ENCODE measurements at regions not wholly inside any gene's neighbourhood (a gene's known extent, or its start where the extent isn't known, plus 50 kb on each side); places are given as distances from the start of the nearest gene placed in this dataset.

DNA sequence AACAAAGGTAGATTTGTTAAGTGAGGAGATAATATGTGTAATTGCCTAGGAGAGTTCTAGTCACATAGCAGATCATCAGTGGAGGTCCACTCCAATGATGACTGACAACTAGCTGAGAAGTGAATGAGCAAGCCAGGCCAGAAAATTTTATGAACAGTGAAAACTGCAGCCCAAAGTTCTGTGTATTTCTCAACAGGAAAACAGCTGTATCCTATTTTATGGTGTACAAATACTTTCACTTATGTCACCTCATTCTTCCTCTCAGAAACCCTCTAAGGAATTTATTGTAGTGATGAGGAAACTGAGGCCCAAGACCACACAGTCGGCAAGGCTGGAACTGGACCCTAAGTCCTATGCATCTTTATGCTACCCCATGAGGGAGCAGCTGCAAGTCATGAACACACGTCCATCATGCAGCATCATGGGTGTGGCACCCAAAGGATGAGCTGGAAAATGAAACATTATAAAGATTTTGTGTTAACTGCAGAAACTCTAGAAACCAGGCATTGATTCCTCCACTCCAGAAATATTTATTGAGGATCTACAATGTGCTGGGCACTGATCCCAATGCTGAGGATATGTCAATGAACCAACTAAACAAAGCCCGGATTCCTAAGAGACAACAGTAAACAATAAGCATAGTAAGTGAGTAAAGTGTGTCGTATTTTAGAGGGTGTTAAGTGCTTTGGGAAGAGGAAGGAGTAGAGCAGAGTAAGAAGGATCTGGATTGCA, 99.5 kb upstream of the DUSP10 start:
- TF ChIP-seq, protein P1, sequence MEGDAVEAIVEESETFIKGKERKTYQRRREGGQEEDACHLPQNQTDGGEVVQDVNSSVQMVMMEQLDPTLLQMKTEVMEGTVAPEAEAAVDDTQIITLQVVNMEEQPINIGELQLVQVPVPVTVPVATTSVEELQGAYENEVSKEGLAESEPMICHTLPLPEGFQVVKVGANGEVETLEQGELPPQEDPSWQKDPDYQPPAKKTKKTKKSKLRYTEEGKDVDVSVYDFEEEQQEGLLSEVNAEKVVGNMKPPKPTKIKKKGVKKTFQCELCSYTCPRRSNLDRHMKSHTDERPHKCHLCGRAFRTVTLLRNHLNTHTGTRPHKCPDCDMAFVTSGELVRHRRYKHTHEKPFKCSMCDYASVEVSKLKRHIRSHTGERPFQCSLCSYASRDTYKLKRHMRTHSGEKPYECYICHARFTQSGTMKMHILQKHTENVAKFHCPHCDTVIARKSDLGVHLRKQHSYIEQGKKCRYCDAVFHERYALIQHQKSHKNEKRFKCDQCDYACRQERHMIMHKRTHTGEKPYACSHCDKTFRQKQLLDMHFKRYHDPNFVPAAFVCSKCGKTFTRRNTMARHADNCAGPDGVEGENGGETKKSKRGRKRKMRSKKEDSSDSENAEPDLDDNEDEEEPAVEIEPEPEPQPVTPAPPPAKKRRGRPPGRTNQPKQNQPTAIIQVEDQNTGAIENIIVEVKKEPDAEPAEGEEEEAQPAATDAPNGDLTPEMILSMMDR (IDR thresholded peaks at IDR 0.05; ENCODE audit: low read length) = no peak
- no peak for TF ChIP-seq EZH2phosphoT487 (IDR thresholded peaks at IDR 0.05; ENCODE audit: low read length)
